Neural cell (in vitro differentiated cells): ENCODE measurements at regions not wholly inside any gene's neighbourhood (a gene's known extent, or its start where the extent isn't known, plus 50 kb on each side); places are given as distances from the start of the nearest gene placed in this dataset.

ENCODE experiments used
- EZH2 ChIP-seq: fragments of 200-600, 300-800 bp; shearing (Covaris generic), sonication (generic); IDR thresholded peaks from 2 replicates; pipeline ENCODE4 v1.6.1; 2014; ENCODE audit warnings: antibody characterized with exemption, low read length, borderline replicate concordance, mild to moderate bottlenecking; ENCODE audit not compliant: insufficient read depth, poor library complexity, severe bottlenecking
- MXI1 ChIP-seq: fragments of 450-650 bp; conservative IDR thresholded peaks from 2 replicates; pipeline ENCODE4 v1.6.1; 2014; ENCODE audit warnings: antibody characterized with exemption, mild to moderate bottlenecking; ENCODE audit not compliant: poor library complexity, severe bottlenecking
- POLR2AphosphoS5 ChIP-seq: IDR thresholded peaks from 2 replicates; pipeline ENCODE4 v1.6.1; 2012
- TAF1 ChIP-seq: IDR thresholded peaks from 2 replicates; pipeline ENCODE4 v1.6.1; 2012; ENCODE audit warnings: low read depth
- TF ChIP-seq, protein P1 (sequence below): fragments of 450-650 bp; IDR thresholded peaks from 2 replicates; pipeline ENCODE4 v1.5.1; 2014; ENCODE audit warnings: antibody characterized with exemption, mild to moderate bottlenecking, moderate library complexity; ENCODE audit not compliant: poor library complexity, severe bottlenecking

DNA sequence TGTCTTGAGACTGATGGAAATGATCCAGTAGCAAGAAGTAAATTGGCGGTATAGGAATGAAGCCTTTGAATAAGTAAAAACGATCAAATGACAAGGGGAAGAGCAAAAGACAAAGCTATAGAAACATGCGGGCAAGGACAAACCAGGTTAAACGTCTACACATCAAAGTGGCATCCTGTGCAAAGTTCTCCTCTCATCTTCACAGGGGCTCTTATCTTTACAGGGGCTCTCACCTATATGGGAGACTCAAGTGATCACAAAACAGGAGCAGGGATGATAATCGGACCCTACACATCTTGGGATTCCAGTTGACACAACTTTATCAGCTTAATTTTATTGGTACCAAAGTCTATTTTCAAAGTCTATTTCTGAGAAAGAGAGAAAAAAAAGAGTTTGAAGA, 1778.9 kb upstream of the CELF4 start:
- TF ChIP-seq, protein P1, sequence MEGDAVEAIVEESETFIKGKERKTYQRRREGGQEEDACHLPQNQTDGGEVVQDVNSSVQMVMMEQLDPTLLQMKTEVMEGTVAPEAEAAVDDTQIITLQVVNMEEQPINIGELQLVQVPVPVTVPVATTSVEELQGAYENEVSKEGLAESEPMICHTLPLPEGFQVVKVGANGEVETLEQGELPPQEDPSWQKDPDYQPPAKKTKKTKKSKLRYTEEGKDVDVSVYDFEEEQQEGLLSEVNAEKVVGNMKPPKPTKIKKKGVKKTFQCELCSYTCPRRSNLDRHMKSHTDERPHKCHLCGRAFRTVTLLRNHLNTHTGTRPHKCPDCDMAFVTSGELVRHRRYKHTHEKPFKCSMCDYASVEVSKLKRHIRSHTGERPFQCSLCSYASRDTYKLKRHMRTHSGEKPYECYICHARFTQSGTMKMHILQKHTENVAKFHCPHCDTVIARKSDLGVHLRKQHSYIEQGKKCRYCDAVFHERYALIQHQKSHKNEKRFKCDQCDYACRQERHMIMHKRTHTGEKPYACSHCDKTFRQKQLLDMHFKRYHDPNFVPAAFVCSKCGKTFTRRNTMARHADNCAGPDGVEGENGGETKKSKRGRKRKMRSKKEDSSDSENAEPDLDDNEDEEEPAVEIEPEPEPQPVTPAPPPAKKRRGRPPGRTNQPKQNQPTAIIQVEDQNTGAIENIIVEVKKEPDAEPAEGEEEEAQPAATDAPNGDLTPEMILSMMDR, result no peak
- no peak for TF ChIP-seq POLR2AphosphoS5
- no peak for TF ChIP-seq MXI1
- TF ChIP-seq EZH2, result no peak
- no peak for TF ChIP-seq TAF1
